BLaER1 (cell line): ENCODE measurements at regions not wholly inside any gene's neighbourhood (a gene's known extent, or its start where the extent isn't known, plus 50 kb on each side); places are given as distances from the start of the nearest gene placed in this dataset.

ENCODE experiments used
- H3K27ac ChIP-seq: shearing (Covaris generic); formaldehyde crosslinking; 2 replicates; pipeline ENCODE4 v1.8.1; 2022
- H3K27me3 ChIP-seq: shearing (Covaris generic); formaldehyde crosslinking; 2 replicates; pipeline ENCODE4 v1.8.1; 2022
- H3K36me3 ChIP-seq: shearing (Covaris generic); formaldehyde crosslinking; 2 replicates; pipeline ENCODE4 v1.8.1; 2022
- H3K4me1 ChIP-seq: shearing (Covaris generic); formaldehyde crosslinking; 2 replicates; pipeline ENCODE4 v1.8.1; 2022
- H3K4me2 ChIP-seq: shearing (Covaris generic); formaldehyde crosslinking; 2 replicates; pipeline ENCODE4 v1.8.1; 2022
- H3K4me3 ChIP-seq: shearing (Covaris generic); formaldehyde crosslinking; 2 replicates; pipeline ENCODE4 v1.8.1; 2022
- H3K9ac ChIP-seq: shearing (Covaris generic); formaldehyde crosslinking; 2 replicates; pipeline ENCODE4 v1.8.1; 2022
- H3K9me3 ChIP-seq: shearing (Covaris generic); formaldehyde crosslinking; 2 replicates; pipeline ENCODE4 v1.8.1; 2022
- H4K20me1 ChIP-seq: shearing (Covaris generic); formaldehyde crosslinking; 2 replicates; pipeline ENCODE4 v1.8.1; 2022
- Cebpa-rat ChIP-seq: shearing (Covaris generic); IDR thresholded peaks from 2 replicates; pipeline ENCODE4 v1.8.1; 2022

DNA sequence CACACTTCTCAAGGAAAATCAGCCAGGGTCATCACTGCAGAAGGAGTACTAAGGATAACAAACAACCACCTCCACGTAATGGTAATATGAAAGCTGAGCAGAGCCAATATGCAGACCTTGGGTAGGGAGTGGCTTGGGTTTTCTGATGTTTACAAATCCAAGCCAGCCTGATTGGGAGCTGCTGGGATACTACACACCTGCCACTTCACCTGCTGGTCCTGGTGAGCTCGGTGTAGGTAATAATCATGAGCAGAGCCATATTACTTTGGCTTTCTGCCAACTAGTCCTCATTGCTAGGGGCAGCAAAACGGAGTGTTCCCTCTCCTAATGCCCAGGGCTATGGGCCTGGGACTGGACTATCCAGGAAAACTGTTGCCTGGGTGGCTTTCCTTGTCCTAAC, 433.5 kb upstream of the PPP2R3A start:
- Histone ChIP-seq H3K9ac (no peak overlapping the region), H3K36me3 (no peaks in the 10 kb centered on the region), H4K20me1 (no peaks in the 10 kb centered on the region), H3K4me2 (no peak overlapping the region), H3K27me3 (no peaks in the 10 kb centered on the region), H3K9me3 (no peaks in the 10 kb centered on the region), H3K4me3 (no peak overlapping the region), H3K4me1 (peaks cover 11% of the 10 kb centered on the region), H3K27ac (no peak overlapping the region)
- no peak for TF ChIP-seq Cebpa-rat

DNA sequence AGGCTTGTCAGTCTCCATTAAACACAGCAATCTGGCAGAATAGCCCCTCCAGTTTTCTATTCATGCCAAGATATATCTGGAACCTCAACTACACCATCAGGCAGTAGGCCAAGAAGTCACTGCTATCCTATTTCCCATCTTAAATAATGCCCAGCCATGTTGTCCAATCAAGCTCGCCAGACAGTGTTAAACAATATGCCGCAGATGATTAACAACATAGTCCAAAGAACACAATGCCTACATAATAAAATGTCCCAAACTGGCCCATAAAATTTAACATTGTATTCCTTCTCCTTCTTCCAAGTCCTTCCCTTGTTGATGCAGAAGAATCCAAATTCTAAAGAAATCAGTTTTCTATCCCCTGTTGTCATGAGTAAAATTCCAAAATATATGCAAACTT, 427.4 kb upstream of the PPP2R3A start:
- Histone ChIP-seq H3K9me3 (no peaks in the 10 kb centered on the region), H3K27me3 (no peaks in the 10 kb centered on the region), H3K36me3 (no peaks in the 10 kb centered on the region), H4K20me1 (no peaks in the 10 kb centered on the region), H3K27ac (no peak overlapping the region), H3K4me3 (no peak overlapping the region), H3K4me2 (no peak overlapping the region), H3K4me1 (no peaks in the 10 kb centered on the region), H3K9ac (no peak overlapping the region)
- no peak for TF ChIP-seq Cebpa-rat

DNA sequence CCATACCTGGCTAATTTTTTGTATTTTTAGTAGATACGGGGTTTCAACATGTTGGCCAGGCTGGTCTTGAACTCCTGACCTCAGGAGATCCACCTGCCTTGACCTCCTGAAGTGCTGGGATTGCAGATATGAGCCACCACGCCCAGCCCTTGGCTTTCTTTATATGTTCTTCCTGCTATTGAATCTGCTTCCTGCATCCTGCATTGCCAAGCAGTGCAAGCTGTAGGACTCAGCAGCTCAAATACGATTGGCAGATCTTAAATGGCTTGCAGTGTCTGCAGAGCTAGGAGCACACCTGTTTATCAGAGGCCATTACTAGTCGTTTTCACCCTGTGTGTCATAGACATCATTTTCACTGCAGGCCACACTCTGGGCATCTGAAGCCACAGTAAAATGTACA, 426.2 kb upstream of the PPP2R3A start:
- no peak overlapping the region for H3K4me3 ChIP-seq

DNA sequence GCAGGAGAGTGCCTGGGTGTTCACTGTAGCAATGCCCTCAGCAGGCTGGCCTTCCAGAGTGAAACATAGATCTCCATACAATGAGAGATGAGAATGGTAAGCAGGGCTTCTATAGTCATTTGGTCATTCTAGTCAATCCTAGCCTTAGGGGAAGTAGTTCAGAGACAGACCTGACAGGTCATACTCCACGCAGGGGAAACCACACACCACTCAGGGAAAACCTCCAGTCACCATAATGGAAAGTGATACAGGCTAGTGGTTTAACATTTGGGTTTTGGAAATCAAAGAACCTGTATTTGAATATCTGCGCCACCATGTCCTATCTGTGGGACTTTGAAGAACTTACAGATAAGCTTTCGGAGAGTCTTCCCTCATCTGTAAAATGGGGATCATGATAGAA, 425.7 kb upstream of the PPP2R3A start:
- H3K4me1 ChIP-seq, result no peaks in the 10 kb centered on the region
- H3K9ac ChIP-seq, result no peak overlapping the region
- H3K4me3 ChIP-seq, result no peak overlapping the region
- H3K27me3 ChIP-seq, result no peaks in the 10 kb centered on the region
- H3K27ac ChIP-seq, result no peak overlapping the region
- no peaks in the 10 kb centered on the region for H4K20me1 ChIP-seq
- no peak for TF ChIP-seq Cebpa-rat
- no peaks in the 10 kb centered on the region for H3K9me3 ChIP-seq
- no peaks in the 10 kb centered on the region for H3K36me3 ChIP-seq
- no peak overlapping the region for H3K4me2 ChIP-seq

More for the DNA sequence above, 426.2 kb upstream of the PPP2R3A start:
- no peaks in the 10 kb centered on the region for H3K4me1 ChIP-seq
- H3K27ac ChIP-seq, result no peak overlapping the region
- no peaks in the 10 kb centered on the region for H4K20me1 ChIP-seq
- H3K9me3 ChIP-seq, result no peaks in the 10 kb centered on the region
- no peaks in the 10 kb centered on the region for H3K36me3 ChIP-seq
- H3K4me2 ChIP-seq, result no peak overlapping the region
- TF ChIP-seq Cebpa-rat, result no peak
- H3K27me3 ChIP-seq, result no peaks in the 10 kb centered on the region
- H3K9ac ChIP-seq, result no peak overlapping the region

DNA sequence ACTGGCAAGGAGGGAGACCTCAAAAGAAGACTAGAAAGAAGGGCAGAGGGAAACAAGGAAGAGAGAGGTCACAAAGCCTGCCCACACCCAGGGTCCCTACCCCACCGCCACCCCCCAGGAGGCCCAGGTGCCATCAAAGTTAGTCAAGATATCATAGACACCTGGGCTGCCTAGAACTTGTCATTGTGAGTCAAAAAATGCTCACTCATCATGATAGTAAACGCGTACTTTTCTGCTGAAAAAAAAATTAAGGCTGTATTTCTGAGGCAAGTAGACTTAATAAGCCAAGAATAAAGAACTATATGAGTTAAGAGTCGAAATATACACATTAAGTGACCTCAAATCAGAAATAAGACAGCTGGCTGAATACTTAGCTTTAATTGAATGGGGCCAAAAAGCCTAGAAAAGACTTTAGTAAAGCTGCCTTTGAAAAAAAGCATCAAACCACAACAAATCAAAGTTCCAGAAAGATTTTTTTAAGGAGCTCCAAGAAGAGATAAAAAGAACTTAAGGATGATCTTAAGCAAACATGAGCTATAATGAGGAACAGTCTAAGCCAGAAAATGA, 415.5 kb upstream of the PPP2R3A start:
- Histone ChIP-seq H3K4me3 (no peak overlapping the region), H3K9ac (no peak overlapping the region), H3K27ac (no peak overlapping the region), H3K4me1 (no peaks in the 10 kb centered on the region), H3K4me2 (no peak overlapping the region), H3K27me3 (no peaks in the 10 kb centered on the region), H3K36me3 (no peaks in the 10 kb centered on the region), H3K9me3 (no peaks in the 10 kb centered on the region), H4K20me1 (no peaks in the 10 kb centered on the region)
- no peak for TF ChIP-seq Cebpa-rat

DNA sequence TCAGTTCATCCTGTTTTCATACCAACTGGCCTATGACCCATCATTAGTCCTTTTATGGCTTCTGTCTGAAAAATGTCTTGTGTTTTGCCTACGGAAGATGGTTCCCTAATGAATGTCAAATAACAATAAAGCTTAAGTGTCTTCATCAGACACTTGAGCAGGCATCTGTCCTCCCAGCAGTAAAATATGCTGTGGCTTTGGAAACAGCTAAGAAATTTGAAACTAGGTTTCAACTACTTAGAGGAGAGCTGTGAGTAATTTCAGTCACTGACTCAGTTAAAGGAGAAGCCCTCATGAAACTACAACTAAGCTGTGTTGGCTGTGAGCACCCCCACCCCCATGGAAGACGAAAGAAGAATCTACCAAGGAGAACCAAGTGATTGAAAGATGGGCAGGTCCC, 409.4 kb upstream of the PPP2R3A start:
- no peaks in the 10 kb centered on the region for H3K4me1 ChIP-seq
- H3K27ac ChIP-seq, result no peak overlapping the region
- H3K27me3 ChIP-seq, result no peaks in the 10 kb centered on the region
- TF ChIP-seq Cebpa-rat, result no peak
- H3K4me3 ChIP-seq, result no peak overlapping the region
- no peaks in the 10 kb centered on the region for H4K20me1 ChIP-seq
- H3K9me3 ChIP-seq, result no peaks in the 10 kb centered on the region
- H3K36me3 ChIP-seq, result no peaks in the 10 kb centered on the region
- H3K9ac ChIP-seq, result no peak overlapping the region
- H3K4me2 ChIP-seq, result no peak overlapping the region

DNA sequence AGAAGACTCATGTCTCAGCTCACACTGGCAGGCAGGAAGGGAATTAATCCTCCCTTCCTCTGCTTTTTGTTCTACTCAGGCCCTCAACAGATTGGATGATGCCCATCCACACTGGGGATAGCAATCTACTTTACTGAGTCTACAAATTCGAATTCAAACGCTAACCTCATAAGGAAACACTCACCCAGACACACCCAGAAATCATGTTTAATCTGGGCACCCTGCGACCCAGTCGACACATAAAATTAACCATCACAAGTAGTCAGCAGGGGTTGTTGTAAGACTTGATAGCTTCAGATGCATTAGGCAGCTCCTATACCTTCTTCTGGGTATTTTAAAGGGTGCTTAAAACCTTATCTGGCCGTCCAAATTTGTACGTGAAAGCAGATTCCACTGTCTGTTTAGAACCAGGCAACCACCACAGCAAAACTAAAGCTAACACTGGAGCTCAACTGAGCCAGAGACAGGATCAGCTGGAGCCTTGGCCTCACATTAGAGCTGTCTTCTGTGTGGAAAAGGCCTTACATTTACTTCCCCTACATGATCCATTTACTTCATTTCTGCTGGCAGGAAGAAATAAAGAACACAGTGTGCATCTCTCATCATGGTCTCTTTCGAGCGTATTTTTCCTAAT, 407.3 kb upstream of the PPP2R3A start:
- H3K4me2 ChIP-seq, result no peak overlapping the region
- H3K4me1 ChIP-seq, result no peaks in the 10 kb centered on the region
- TF ChIP-seq Cebpa-rat, result no peak
- H4K20me1 ChIP-seq, result no peaks in the 10 kb centered on the region
- no peak overlapping the region for H3K27ac ChIP-seq
- no peaks in the 10 kb centered on the region for H3K9me3 ChIP-seq
- no peak overlapping the region for H3K9ac ChIP-seq
- no peak overlapping the region for H3K4me3 ChIP-seq
- no peaks in the 10 kb centered on the region for H3K36me3 ChIP-seq
- no peaks in the 10 kb centered on the region for H3K27me3 ChIP-seq

DNA sequence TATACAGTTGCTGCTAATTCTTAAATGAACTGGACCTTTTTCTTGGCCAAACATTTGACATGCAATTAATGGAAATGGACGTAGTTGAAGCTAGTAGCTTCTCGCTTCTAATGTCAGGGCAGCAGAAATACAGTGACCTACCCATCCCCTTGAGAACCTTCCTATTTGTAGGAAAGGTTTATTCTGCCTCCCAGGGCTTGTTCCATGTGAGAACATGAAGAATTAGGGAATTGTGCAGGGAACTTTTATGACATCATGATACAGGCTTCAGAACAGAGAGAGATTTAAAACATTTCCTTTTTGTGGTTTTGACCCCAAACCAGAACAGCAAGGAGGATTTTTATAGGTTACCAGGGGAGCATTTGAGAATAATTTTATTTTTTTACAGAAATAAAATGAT, 406.6 kb upstream of the PPP2R3A start:
- no peak overlapping the region for H3K4me3 ChIP-seq
- H3K36me3 ChIP-seq, result no peaks in the 10 kb centered on the region
- no peak overlapping the region for H3K9ac ChIP-seq
- no peaks in the 10 kb centered on the region for H3K9me3 ChIP-seq
- H3K4me1 ChIP-seq, result no peaks in the 10 kb centered on the region
- H3K4me2 ChIP-seq, result no peak overlapping the region
- TF ChIP-seq Cebpa-rat, result no peak
- H3K27ac ChIP-seq, result no peak overlapping the region
- no peaks in the 10 kb centered on the region for H4K20me1 ChIP-seq
- H3K27me3 ChIP-seq, result no peaks in the 10 kb centered on the region

DNA sequence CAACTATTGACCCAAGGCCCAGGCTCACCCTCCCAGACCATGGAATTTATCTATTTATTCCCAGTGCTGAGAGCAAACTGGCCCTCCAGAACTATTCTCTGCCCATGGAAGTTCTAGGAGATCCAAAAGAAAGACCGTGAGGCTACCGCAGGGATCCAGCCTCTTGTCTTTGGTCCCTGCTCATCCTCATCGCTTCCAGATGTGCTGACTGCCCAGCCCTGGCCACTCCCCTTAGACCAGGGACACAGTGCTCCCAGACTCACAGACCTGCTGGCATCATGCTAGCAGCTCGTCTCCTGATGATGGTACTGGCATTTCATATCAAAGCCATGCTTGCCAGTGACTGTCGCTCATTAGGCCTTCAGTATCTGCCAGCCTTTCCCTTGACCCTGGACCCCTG, 405.7 kb upstream of the PPP2R3A start:
- TF ChIP-seq Cebpa-rat, result no peak
- no peaks in the 10 kb centered on the region for H4K20me1 ChIP-seq
- no peaks in the 10 kb centered on the region for H3K36me3 ChIP-seq
- H3K27me3 ChIP-seq, result no peaks in the 10 kb centered on the region
- H3K27ac ChIP-seq, result no peak overlapping the region
- no peaks in the 10 kb centered on the region for H3K9me3 ChIP-seq
- no peak overlapping the region for H3K4me3 ChIP-seq
- no peak overlapping the region for H3K4me2 ChIP-seq
- H3K4me1 ChIP-seq, result no peaks in the 10 kb centered on the region
- H3K9ac ChIP-seq, result no peak overlapping the region

DNA sequence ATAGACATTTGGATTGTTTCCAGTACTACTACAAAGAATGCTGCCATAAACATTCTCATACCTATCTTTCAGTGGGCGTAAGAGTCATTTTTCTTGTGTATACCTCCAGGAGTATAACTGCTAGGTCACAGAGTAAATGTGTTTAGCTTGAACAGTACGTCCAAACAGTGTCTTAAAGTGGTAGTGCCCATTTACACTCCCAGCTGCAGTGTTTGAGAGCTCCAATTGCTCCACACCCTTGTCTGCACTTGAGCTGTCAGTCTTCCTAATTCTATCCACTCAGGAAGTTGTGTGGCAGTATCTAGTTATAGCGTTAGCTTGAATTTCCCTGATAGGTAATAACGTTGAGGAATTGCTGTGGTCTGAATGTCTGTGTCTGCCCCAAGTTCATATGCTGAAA, 404.7 kb upstream of the PPP2R3A start:
- Histone ChIP-seq H3K27ac (no peak overlapping the region), H3K9ac (no peak overlapping the region), H3K4me1 (no peaks in the 10 kb centered on the region), H4K20me1 (no peaks in the 10 kb centered on the region), H3K27me3 (no peaks in the 10 kb centered on the region), H3K4me3 (no peak overlapping the region), H3K36me3 (no peaks in the 10 kb centered on the region), H3K9me3 (no peaks in the 10 kb centered on the region), H3K4me2 (no peak overlapping the region)
- TF ChIP-seq Cebpa-rat, result no peak

DNA sequence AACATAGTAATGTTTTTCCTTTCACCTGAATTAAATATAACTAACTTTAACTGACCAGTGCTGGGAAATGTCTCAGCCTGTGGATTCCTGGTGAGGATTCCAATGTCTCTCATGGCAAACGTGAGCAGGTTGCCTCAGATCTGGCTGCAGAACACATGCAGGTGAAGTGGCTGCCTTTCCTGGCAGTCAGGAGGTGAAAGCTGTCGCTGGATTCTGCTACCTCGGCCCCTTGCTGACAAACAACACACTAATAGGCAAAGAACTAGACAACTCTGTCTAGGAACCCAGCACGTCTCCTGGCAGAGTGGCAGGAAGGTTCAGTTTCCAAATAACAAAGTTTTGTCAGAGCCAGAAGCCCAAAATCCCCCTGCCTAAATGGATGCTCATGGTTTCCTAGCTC, 400.8 kb upstream of the PPP2R3A start:
- Histone ChIP-seq H3K4me1 (no peaks in the 10 kb centered on the region), H3K36me3 (no peaks in the 10 kb centered on the region), H3K9me3 (no peaks in the 10 kb centered on the region), H3K4me3 (no peak overlapping the region), H3K27me3 (no peaks in the 10 kb centered on the region), H4K20me1 (no peaks in the 10 kb centered on the region), H3K27ac (no peak overlapping the region), H3K9ac (no peak overlapping the region), H3K4me2 (no peak overlapping the region)
- TF ChIP-seq Cebpa-rat, result no peak
